Suprapubic skin (tissue), 4 donors: ENCODE measurements at regions not wholly inside any gene's neighbourhood (a gene's known extent, or its start where the extent isn't known, plus 50 kb on each side); places are given as distances from the start of the nearest gene placed in this dataset.

Source experiments
- CTCF ChIP-seq, 2 donors: fragments of 200-600 bp in 1 of 2; fragments of 450-650 bp in 1 of 2; sonication (generic) in 1 of 2; IDR thresholded peaks; one replicate each; pipeline ENCODE4 v1.5.1; 2016 to 2019; ENCODE audit warnings: antibody characterized with exemption in 2 of 2, mild to moderate bottlenecking in 1 of 2, moderate library complexity in 1 of 2
- POLR2A ChIP-seq, 2 donors: fragments of 450-650 bp; IDR thresholded peaks; one replicate each; pipeline ENCODE4 v1.6.1; 2017; ENCODE audit warnings: antibody characterized with exemption in 2 of 2, mild to moderate bottlenecking in 2 of 2, moderate library complexity in 2 of 2
- POLR2AphosphoS5 ChIP-seq, 3 donors: sonication (generic); formaldehyde crosslinking; IDR thresholded peaks; one replicate each; pipeline ENCODE4 v1.6.1; 2017; ENCODE audit warnings: antibody characterized with exemption in 3 of 3

- TF ChIP-seq POLR2AphosphoS5 (IDR thresholded peaks at IDR 0.05): no peak
- TF ChIP-seq POLR2A (IDR thresholded peaks at IDR 0.05): no peak
- TF ChIP-seq CTCF (IDR thresholded peaks at IDR 0.05): no peak
Measured at GRCh38 chr12:24643120-24644119, 305.5 kb downstream of the BCAT1 start.
